Liver (tissue), 7 donors: ENCODE measurements at regions not wholly inside any gene's neighbourhood (a gene's known extent, or its start where the extent isn't known, plus 50 kb on each side); places are given as distances from the start of the nearest gene placed in this dataset.

Source experiments
- DNase-seq: peaks from one replicate; pipeline ENCODE4 v3.0.0-alpha.2; 2017; ENCODE audit warnings: low spot score
- H3K27ac ChIP-seq, 2 donors: one replicate each; pipeline ENCODE4 v1.7.0; 2013; ENCODE audit warnings: inconsistent platforms in 2 of 2, low read length in 2 of 2, control low read depth in 1 of 2, low read depth in 1 of 2, mild to moderate bottlenecking in 1 of 2
- H3K27me3 ChIP-seq, 4 donors: one replicate each; pipeline versions ENCODE4 v1.6.1 to v1.7.0; 2013; ENCODE audit warnings: low read length in 3 of 4, inconsistent platforms in 1 of 4, mild to moderate bottlenecking in 1 of 4, moderate library complexity in 1 of 4; ENCODE audit not compliant: control insufficient read depth in 4 of 4, insufficient read depth in 4 of 4
- H3K36me3 ChIP-seq, 4 donors: one replicate each; pipeline versions ENCODE4 v1.6.1 to v1.7.0; 2013; ENCODE audit warnings: low read length in 3 of 4, mild to moderate bottlenecking in 3 of 4, low read depth in 1 of 4, moderate library complexity in 1 of 4; ENCODE audit not compliant: control insufficient read depth in 4 of 4, insufficient read depth in 3 of 4
- H3K4me1 ChIP-seq, 4 donors: one replicate each; pipeline versions ENCODE4 v1.6.1 to v1.7.0; 2013; ENCODE audit warnings: low read length in 3 of 4, mild to moderate bottlenecking in 3 of 4, moderate library complexity in 1 of 4; ENCODE audit not compliant: control insufficient read depth in 4 of 4, insufficient read depth in 4 of 4
- H3K4me3 ChIP-seq, 3 donors: one replicate each; pipeline versions ENCODE4 v1.6.1 to v1.7.0; 2013; ENCODE audit warnings: low read length in 3 of 3, control low read depth in 1 of 3, low read depth in 1 of 3, mild to moderate bottlenecking in 1 of 3
- H3K9ac ChIP-seq, 2 donors: one replicate each; pipeline ENCODE4 v1.7.0; 2013; ENCODE audit warnings: low read length in 2 of 2, mild to moderate bottlenecking in 2 of 2, moderate library complexity in 2 of 2, control low read depth in 1 of 2, low read depth in 1 of 2
- H3K9me3 ChIP-seq, 4 donors: one replicate each; pipeline versions ENCODE4 v1.6.1 to v1.7.0; 2013; ENCODE audit warnings: low read length in 3 of 4; ENCODE audit not compliant: control insufficient read depth in 4 of 4
- ATF3 ChIP-seq: IDR thresholded peaks from 2 replicates; pipeline ENCODE4 v1.6.1; 2016; ENCODE audit warnings: antibody characterized with exemption
- EGR1 ChIP-seq, 2 donors: IDR thresholded peaks; 2 replicates each; pipeline ENCODE4 v1.6.1; 2016 to 2018; ENCODE audit warnings: antibody characterized with exemption in 2 of 2, low read depth in 2 of 2
- FOXA2 ChIP-seq: IDR thresholded peaks from 2 replicates; pipeline ENCODE4 v1.6.1; 2016; ENCODE audit warnings: antibody characterized with exemption
- GABPA ChIP-seq, 2 donors: IDR thresholded peaks in 1 of 2; conservative IDR thresholded peaks in 1 of 2; 2 replicates each; pipeline ENCODE4 v1.6.1; 2016; ENCODE audit warnings: antibody characterized with exemption in 2 of 2, mild to moderate bottlenecking in 1 of 2, moderate library complexity in 1 of 2
- HNF4G ChIP-seq: IDR thresholded peaks from 2 replicates; pipeline ENCODE4 v1.6.1; 2016; ENCODE audit warnings: antibody characterized with exemption
- JUND ChIP-seq, 2 donors: IDR thresholded peaks; 2 replicates each; pipeline ENCODE4 v1.6.1; 2016; ENCODE audit warnings: antibody characterized with exemption in 2 of 2
- NR2F2 ChIP-seq: IDR thresholded peaks from 2 replicates; pipeline ENCODE4 v1.6.1; 2016; ENCODE audit warnings: antibody characterized with exemption
- RAD21 ChIP-seq, 2 donors: IDR thresholded peaks; 2 replicates each; pipeline ENCODE4 v1.6.1; 2016; ENCODE audit warnings: antibody characterized with exemption in 2 of 2, mild to moderate bottlenecking in 2 of 2
- REST ChIP-seq: IDR thresholded peaks from 2 replicates; pipeline ENCODE4 v1.6.1; 2016; ENCODE audit warnings: antibody characterized with exemption, mild to moderate bottlenecking
- RXRA ChIP-seq, 2 donors: IDR thresholded peaks; 2 replicates each; pipeline ENCODE4 v1.6.1; 2017 to 2018; ENCODE audit warnings: antibody characterized with exemption in 2 of 2, mild to moderate bottlenecking in 1 of 2
- SP1 ChIP-seq: IDR thresholded peaks from 2 replicates; pipeline ENCODE4 v1.6.1; 2018; ENCODE audit warnings: antibody characterized with exemption, mild to moderate bottlenecking
- TAF1 ChIP-seq: conservative IDR thresholded peaks from 2 replicates; pipeline ENCODE4 v1.6.1; 2016; ENCODE audit warnings: antibody characterized with exemption, mild to moderate bottlenecking
- YY1 ChIP-seq: IDR thresholded peaks from 2 replicates; pipeline ENCODE4 v1.6.1; 2016; ENCODE audit warnings: antibody characterized with exemption, mild to moderate bottlenecking
- ZBTB33 ChIP-seq: IDR thresholded peaks from 2 replicates; pipeline ENCODE4 v1.6.1; 2016; ENCODE audit warnings: antibody characterized with exemption
- WGBS: extraction: QIAGEN DNeasy Blood & Tissue Kit; methylation state at CpG from one replicate; pipeline ENCODE4 v1.1.7; 2013; 5-methylcytosine and 5-hydroxymethylcytosine counted together
- TF ChIP-seq, protein P1 (sequence below): IDR thresholded peaks from 2 replicates; pipeline ENCODE4 v1.6.1; 2016; ENCODE audit warnings: antibody characterized with exemption
- donor health status: healthy.
- donor health status: healthy.
- donor health status: healthy.
- donor health status: healthy.

- H3K27me3 ChIP-seq: no peaks in the 10 kb centered on the region
- no peaks in the 10 kb centered on the region for H3K4me1 ChIP-seq
- H3K4me3 ChIP-seq: no peak overlapping the region
- TF ChIP-seq GABPA (IDR thresholded peaks at IDR 0.05 in 1 of 2, conservative IDR thresholded peaks at IDR 0.05 in 1 of 2) (no peak), YY1 (no peak), SP1 (no peak), EGR1 (IDR thresholded peaks at IDR 0.05; ENCODE audit: low read depth in 2 of 2) (no peak)
- H3K27ac ChIP-seq: no peak overlapping the region
- H3K36me3 ChIP-seq: no peaks in the 10 kb centered on the region
- 86% methylated on average over 4 of the region's 4 CpGs for whole genome bisulfite sequencing
- no peak overlapping the region for H3K9ac ChIP-seq
- H3K9me3 ChIP-seq: no peaks in the 10 kb centered on the region
- DNase-seq: no peak
These were observed 641.5 kb upstream of the PLXNA2 start for GRCh38 chr1:208885650-208886049.

DNA sequence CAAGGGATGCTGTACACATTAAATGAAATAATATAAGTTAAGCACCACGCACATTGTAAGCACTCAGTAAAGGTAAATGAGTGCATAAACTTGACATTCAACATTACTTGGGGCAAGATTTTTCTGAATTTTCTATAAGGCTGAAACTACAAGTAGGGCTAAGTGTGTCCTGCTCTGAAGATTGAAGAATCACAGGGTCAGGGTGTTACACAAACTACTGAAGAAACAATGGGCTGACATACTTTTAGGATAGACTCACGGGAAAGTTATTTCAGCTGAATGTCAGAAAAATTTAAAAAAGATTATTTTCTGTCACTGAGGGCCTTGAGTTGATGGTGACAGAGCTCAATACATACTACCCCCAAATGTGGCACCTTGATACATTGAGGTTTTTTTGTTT lies 644.2 kb upstream of the PLXNA2 start:
- TF ChIP-seq ZBTB33 (no peak), RXRA (IDR thresholded peaks at IDR 0.05) (no peak), NR2F2 (no peak), JUND (IDR thresholded peaks at IDR 0.05) (no peak), REST (no peak), RAD21 (IDR thresholded peaks at IDR 0.05) (no peak), EGR1 (IDR thresholded peaks at IDR 0.05; ENCODE audit: low read depth in 2 of 2) (no peak), TAF1 (no peak), FOXA2 (no peak), SP1 (no peak), ATF3 (no peak), HNF4G (no peak), YY1 (no peak)
- TF ChIP-seq, protein P1, sequence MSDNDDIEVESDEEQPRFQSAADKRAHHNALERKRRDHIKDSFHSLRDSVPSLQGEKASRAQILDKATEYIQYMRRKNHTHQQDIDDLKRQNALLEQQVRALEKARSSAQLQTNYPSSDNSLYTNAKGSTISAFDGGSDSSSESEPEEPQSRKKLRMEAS: no peak
- H3K9ac ChIP-seq: no peak overlapping the region
- WGBS: 93% methylated on average over 2 of the region's 2 CpGs

More for the DNA sequence above, 644.2 kb upstream of the PLXNA2 start:
- Histone ChIP-seq H3K27ac (no peak overlapping the region), H3K36me3 (no peaks in the 10 kb centered on the region), H3K27me3 (no peaks in the 10 kb centered on the region), H3K4me3 (no peak overlapping the region), H3K4me1 (no peaks in the 10 kb centered on the region), H3K9me3 (no peaks in the 10 kb centered on the region)
- no peak for DNase-seq
